ENCODE measurements at regions not wholly inside any gene's neighbourhood (a gene's known extent, or its start where the extent isn't known, plus 50 kb on each side); places are given as distances from the start of the nearest gene placed in this dataset.

GRCh38 chr7:155921804-155922066, 109.5 kb upstream of the SHH start:
- no peak for DNase-seq (ENCODE audit: low spot score)

GRCh38 chr7:155921086-155921803, 109.0 kb upstream of the SHH start:
- DNase-seq (ENCODE audit: low spot score): no peak

GRCh38 chr7:155920068-155920461, 107.8 kb upstream of the SHH start:
- no peak for DNase-seq (ENCODE audit: low spot score)

- DNase-seq (ENCODE audit: low spot score): no peak
These were observed 107.3 kb upstream of the SHH start for GRCh38 chr7:155919391-155920067.

- DNase-seq (ENCODE audit: low spot score): no peak
These were observed 106.6 kb upstream of the SHH start for GRCh38 chr7:155918720-155919390.

GRCh38 chr7:155917836-155918430, 105.7 kb upstream of the SHH start:
- no peak for DNase-seq (ENCODE audit: low spot score)

GRCh38 chr7:155916926-155917655, 104.8 kb upstream of the SHH start:
- DNase-seq (ENCODE audit: low spot score): no peak

GRCh38 chr7:155914341-155914740, 102.1 kb upstream of the SHH start:
- DNase-seq (ENCODE audit: low spot score): no peak

- DNase-seq (ENCODE audit: low spot score): no peak
These were observed 101.5 kb upstream of the SHH start for GRCh38 chr7:155913719-155914118.

GRCh38 chr7:155913291-155913690, 101.0 kb upstream of the SHH start:
- DNase-seq (ENCODE audit: low spot score): no peak

- DNase-seq (ENCODE audit: low spot score): no peak
These were observed 99.3 kb upstream of the SHH start for GRCh38 chr7:155911471-155912105.

- no peak for DNase-seq (ENCODE audit: low spot score)
These were observed 96.1 kb upstream of the SHH start for GRCh38 chr7:155908385-155908784.

- no peak for DNase-seq (ENCODE audit: low spot score)
These were observed 95.4 kb upstream of the SHH start for GRCh38 chr7:155907450-155908200.

- DNase-seq (ENCODE audit: low spot score): no peak
These were observed 88.9 kb upstream of the SHH start for GRCh38 chr7:155901176-155901575.

- no peak for DNase-seq (ENCODE audit: low spot score)
These were observed 87.3 kb upstream of the SHH start for GRCh38 chr7:155899596-155899995.

GRCh38 chr7:155897758-155898386, 85.6 kb upstream of the SHH start:
- no peak for DNase-seq (ENCODE audit: low spot score)

- no peak for DNase-seq (ENCODE audit: low spot score)
These were observed 84.4 kb upstream of the SHH start for GRCh38 chr7:155896531-155897263.

GRCh38 chr7:155893664-155894063, 81.4 kb upstream of the SHH start:
- DNase-seq (ENCODE audit: low spot score): no peak

GRCh38 chr7:155893176-155893575, 80.9 kb upstream of the SHH start:
- DNase-seq (ENCODE audit: low spot score): no peak

Data from NAMALWA (cell line).